ENCODE measurements at regions not wholly inside any gene's neighbourhood (a gene's known extent, or its start where the extent isn't known, plus 50 kb on each side); places are given as distances from the start of the nearest gene placed in this dataset.
"Not testable (repeated sequence)": the region's sequence is repeated elsewhere in the genome, so short reads cannot be mapped to it uniquely, and the experiment has no call there.

DNA sequence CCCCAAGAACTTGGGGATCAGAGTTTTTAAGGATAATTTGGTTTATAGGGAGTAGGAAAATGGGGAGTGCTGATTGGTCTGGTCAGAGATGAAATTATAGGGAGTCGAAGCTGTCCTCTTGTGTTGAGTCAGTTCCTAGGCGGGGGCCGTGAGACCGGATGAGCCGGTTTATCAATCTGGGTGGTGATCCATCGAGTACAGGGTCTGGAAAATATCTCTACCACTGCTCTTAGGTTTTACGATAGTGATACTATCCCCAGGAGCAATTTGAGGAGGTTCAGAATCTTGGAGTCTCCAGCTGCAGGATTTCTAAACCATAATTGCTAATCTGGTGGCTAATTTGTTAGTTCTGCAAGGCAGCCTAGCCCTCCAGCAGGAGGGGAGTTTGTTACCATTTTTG is 403.4 kb downstream of the CDH11 start:
- DNase-seq = no peak

DNA sequence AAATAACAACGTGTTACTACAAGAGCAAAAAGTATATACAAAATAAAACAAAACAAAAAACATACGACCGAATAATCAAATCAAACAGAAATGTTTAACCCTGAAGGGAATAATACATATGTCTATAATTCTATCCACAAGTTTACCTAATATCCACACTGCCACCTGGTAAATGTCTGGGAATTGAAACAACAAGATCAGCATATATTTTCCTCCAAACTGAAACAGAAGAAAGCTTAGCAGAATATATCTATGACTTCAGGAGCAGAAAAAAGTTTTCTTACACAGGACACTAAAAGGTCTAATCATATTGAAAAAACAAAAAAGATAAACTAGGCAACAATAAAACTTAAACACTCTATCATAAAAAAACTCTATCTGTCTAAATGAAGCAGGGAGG is 404.0 kb downstream of the CDH11 start:
- DNase-seq = no peak

DNA sequence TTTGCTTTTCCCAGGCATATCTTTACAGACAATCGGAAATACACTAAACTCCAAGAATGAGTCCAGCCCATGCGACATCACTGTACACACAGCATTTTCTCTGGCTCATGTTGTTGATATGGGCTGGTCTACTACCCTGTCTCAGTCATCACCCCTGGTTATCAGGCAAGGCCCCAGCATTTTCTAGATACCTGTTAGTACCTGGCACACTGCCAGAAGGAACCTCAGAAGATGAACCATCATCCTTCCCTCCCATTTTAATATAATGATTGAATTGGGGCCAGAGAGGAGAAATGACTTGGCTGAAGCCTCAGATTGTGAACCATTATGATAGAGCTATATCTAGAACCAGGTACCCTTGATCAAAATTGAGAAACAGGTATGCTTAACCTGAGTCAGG is 406.2 kb downstream of the CDH11 start:
- no peak for DNase-seq

DNA sequence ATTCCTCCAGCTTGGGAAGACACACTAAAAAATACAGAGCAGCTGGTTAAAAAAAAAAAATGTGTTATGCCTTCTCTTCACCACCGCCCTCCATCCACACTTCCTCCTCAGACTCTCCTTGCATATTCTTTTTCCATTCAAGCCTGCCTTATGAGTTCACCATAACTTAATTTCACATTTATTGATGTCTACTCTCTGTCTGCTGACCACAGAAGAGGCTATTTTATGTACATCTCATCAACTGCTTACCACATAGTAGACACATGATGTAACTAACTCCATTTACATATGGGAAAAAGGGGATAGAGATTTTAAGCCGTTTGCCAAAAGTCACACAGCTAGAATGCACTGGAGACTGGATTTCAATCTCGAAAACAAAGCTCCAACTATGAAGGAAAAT is 409.8 kb downstream of the CDH11 start:
- DNase-seq = no peak

DNA sequence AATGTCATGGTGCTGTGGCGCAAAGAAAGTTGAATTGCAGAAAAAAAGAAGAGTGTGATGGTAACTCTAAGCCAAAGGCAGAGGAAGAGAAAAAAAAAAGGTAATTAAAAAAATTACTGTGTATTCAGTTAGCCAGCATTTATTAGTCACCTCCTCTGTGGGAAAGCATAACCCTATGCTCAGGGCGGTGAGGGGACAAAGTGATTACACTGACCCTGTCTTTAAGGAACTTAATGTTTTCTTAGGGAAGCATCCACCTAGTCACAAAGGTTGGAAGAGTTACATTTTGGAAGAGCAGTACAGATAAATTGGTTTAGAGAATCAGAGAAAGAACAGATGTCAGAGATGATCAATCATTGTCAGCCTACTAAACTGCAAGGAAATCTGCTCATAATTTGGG is 410.3 kb downstream of the CDH11 start:
- DNase-seq = no peak

DNA sequence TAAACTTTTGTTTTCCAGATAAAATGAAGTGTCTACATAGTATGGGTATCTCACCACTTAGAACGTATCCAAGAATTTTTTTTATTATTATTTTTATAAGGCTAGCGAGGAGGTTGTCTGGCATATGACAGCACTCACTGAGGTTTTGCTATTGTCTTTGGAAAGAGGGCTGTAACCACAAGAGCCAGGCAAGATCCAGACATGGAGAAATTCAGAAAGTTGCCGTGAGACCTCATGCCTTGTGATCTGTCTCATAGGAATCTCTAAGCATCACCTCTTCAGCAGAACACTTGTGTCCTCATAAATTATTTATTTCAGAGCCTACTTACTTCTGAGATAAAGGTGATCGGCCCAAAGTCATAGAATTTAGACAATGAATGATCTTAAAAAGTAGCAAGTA is 410.8 kb downstream of the CDH11 start:
- no peak for DNase-seq

DNA sequence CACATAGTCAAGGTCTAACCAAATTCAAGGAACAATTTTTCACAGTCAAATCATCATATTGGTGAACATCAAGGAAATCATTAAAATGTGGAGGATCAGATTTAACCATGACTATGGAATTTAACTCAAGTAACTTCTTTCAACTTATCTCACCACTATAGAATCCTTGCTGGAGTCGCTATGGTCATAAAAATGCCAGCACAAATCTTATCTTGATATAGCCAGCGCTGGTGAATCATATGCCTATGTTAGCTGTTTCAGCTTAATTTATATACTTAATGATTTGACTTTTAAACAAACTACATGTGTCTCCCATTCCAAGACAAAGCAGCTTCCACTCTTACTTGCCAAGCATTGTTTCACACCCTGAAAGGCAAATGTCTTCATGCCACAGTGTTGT is 416.4 kb downstream of the CDH11 start:
- DNase-seq = no peak

DNA sequence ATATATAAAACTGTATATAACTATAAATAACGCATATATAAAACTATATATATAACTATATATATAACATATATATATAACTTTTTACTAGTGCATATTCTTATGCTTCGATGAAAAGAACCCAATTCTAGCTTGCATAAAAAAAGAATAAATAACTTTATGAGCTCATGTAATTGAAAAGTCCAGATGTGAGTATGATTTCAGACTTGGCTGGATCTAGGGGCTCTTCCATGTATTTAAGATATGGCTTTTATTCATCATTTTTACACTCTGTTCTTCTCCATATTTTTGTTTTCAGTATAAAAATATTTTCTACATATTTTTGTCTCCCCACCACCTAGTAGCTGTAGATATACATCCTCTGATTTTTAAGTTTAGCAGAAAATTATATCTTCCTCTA is 417.5 kb downstream of the CDH11 start:
- DNase-seq = no peak

DNA sequence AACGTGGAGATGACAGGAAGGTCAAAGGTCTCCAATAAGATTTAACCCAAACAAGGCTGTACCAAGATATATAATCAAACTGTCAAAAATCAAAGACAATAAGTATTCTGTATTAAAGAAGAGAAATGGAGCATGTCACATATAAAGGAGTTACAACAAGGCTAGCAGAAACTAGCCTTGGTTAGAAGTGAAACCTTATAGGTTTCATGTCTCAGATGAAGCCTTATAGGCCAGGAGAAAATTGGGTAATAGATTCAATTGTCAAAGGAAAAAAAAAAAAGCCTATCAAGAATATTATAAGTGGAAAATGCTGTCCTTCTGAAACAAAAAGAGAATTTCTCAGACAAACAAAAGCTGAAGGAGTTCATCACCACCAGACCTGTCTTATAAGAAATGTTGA is 419.4 kb downstream of the CDH11 start:
- no peak for DNase-seq

DNA sequence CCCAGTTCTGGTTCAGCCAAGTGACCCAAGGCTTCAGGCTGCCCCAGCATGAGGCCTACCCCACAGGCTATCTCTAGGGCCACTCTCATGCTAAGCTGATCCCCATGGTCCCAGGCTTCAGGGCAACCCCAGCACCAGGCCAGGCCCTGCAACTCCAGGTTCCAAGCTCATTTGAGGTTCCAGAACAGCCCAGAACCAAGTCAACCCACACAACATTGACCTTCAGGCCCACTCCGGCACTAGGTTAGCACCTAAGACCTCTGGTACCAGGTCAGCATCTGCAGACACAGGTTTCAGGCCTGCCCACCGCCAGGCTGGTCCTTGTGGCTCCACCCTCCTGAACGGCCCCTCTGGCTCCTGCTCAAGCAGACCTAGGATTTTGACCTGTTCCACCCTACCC is 421.2 kb downstream of the CDH11 start:
- DNase-seq = no peak

DNA sequence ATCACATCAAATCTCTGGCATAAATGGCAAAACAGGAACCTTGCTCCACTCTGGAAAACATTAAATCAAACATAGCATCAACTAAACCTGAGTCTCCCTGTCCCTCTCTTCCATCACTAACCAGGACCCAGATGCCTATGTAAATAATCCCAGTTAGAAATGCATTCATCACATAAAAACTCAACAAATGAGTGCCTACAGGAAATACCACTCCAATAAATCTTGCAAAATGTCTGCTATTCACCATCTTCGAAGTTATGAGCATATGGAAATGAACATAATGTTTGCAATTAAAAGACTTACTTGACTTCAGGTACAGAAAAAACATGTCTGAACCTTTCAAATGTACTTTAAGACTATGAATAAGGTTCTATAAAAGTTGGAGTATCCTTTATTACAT is 425.0 kb downstream of the CDH11 start:
- no peak for DNase-seq

DNA sequence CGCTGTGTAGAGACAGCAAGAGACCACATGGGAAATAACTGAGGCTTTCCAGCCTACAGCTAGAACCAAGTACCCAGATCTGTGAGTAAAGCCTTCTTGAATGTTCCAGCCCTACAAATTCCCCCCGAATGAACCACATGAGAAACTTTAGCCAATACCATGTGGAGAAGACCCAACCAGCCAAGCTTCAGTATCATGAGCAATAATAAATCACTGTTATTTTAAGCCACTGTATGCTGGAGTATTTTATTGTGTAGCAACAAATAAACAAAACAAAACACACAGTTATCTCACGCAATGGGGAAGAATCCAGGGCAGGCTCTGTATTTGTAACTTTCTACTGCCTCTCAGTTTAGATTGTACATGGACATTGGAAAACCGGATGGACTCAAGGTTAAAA is 426.2 kb downstream of the CDH11 start:
- no peak for DNase-seq

DNA sequence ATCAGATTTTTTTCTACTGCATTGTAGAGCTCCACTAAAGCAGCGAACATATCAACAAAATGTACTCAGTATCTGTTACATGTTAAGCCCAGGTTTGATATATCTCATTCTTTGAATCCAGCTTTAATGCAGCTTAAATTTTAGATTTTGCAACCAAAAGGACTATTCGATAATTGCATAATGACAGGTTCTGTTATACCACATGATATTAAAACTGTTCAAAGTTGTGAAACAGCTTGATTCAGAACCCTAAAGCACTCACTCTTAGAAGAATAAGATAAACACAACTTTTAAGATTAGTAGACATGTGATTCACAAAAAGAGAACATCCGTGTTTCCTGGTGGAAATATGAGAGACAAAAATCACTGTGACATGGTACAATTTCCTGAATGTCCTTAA is 427.9 kb downstream of the CDH11 start:
- DNase-seq = no peak

DNA sequence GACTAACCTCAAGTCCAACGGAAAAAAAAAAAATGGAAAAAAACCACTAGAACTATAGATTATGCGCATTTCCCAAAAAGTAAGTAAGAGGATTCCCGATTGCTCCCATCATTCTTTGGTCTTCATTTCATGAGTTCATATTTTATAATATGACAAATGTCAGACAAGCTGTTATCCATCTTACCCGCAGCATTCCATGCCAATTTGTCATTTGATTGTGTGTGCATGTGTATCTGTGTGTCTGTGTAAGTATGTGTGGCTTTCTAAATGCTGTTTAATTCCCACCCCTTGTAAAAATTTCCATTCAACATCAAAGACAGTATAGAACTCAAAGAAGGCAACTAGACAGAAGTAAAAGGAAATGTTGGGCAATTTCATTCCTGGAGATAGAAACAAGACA is 434.1 kb downstream of the CDH11 start:
- DNase-seq = no peak

DNA sequence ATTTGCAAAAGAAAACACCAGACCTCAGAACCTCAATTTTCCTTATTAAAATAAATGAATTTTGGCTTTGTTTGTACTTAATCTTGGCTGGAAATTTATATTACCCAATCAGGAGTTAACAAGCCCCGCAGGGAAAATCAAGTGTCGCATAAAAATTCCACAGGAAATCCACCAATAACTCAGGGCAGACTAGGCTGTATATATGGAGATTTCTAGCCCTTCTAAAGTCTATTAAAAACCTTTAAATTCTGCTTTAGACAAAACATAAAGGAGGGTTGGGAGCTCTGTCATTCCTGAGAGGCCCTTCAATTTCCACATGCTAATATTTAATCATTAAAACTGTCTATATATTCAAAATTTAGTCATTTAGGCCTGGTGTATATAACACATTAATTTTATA is 434.7 kb downstream of the CDH11 start:
- no peak for DNase-seq

DNA sequence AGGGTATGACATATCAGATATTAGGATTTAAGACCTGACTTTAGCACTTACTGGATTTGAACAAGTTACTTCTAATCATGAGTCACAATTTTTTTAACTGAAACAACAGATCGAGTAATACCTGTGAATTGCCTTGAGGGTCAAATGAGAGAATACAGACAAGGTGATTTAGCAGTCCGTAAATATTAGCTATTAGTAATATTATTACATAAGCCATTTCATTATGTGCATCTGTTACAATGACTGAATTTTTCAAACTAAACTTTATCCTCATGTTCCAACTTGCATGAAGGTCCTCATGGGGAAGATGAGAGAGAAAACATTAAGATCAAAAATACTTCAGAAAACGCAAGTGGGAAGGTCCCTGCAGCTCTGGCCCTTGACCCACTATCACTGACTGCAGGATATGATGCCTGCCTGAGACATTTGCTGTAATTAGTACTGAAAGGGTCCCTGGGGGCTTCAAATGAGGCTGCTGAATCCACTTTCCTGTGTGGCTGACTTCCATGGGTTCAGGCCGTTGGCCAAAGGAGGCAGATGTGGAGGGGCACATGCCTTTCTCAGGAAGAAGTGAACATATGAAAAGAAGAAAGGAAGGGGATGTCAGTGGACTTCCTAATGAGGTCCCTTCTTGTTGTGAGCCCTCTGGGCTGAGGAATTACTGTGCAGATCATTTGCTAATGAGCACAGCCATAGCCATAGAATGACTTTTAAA is 441.7 kb downstream of the CDH11 start:
- DNase-seq = no peak

DNA sequence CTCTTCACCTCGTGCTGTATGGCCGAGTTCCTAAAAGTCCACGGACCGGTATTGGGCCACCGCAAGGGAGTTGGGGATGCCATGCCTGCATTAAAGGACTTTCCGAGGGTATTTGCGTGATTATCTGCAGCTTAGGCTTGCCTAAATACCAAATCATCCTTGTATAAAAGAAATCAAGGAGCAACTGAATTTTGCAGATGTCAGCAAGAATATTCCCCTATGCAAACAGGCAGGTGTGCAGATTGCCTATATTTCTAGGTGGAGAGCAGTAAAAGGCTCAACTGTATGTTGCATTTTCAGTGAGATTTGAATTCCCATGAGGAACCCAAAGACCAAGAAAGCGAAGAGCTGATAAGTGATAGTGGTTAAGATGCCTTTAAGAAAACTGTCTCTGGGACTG is 452.3 kb downstream of the CDH11 start:
- no peak for DNase-seq

DNA sequence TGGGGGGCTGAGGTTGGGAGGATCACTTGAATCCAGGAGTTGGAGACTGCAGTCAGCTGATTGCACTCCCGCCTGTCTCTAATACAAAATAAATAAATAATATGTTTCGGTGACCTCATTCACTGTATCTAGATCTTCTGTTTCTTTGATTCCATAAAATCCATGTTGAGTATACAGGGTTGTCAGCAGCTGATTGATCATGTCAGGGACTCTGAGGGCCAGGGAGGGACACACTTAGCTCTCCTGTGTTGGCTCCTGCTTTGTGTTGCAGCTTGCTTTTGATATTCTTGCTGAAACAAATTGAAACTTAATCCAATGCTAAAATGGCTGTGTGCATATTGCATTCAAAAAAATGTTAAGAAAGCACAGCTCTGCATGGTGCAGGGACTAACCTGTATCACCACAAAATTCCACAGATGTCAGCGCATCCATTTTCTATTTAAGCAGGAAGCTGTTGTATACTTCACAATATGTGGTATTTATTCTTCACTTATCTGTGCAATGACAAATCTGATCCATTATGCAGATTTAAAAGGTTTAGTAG is 454.5 kb downstream of the CDH11 start:
- DNase-seq = no peak

DNA sequence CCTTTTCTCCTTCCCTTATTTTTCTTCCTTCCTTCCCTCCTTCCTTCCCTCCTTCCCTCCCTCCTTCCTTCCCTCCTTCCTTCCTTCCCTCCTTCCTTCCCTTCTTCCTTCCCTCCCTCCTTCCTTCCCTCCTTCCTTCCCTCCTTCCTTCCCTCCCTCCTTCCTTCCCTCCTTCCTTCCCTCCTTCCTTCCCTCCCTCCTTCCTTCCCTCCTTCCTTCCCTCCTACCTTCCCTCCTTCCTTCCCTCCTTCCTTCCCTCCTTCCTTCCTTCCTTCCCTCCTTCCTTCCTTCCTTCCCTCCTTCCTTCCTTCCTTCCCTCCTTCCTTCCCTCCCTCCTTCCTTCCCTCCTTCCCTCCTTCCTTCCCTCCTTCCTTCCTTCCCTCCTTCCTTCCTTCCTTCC is 459.6 kb downstream of the CDH11 start:
- not testable (repeated sequence) for DNase-seq

DNA sequence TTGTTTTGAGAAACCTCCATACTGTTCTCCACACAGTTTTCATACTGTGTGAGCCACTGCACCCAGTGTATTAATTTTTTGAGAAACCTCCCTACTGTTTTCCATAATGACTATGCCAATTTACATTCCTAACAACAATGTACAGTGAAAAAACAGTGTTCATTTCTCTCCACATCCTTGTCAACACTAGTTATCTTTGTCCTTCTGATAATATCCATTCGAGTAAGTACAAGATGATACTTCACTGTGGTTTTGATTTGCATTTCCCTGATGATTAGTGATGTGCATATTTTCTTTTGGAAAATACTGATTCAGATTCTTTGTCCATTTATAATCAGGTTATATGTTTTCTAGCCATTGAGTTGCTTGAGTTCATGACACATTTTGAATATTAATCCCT is 462.0 kb downstream of the CDH11 start:
- DNase-seq = no peak

DNA sequence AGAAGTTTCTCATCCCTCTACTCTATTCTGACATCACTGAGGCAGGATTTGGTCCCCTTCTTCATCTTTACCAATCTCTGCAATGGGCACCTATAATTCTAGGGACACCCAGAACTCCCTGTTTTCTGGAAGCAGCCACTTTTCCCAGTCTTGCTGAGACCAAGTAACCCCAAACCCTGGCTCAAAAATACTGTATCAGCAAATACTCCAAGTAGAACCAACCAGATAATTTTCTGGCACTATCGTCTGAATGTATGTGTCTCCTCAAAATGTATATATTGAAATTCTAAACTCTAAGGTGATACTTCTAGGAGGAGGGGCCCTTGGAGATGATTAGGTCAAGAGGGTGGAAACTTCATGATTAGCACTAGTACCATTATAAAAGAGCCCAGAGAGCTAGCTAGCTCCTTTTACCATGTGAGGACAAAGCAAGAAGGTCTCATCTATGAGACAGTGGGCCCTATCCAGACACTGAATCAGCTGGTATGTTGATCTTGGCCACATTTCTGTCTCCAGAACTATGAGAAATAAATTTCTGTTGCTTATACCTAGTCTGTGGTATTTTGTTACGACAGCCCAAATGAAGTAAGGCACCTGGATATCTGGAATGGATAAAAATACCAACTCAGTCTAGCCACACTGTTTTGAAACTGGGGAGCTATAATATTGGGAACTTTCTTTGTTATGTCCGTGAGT is 464.4 kb downstream of the CDH11 start:
- DNase-seq = no peak

DNA sequence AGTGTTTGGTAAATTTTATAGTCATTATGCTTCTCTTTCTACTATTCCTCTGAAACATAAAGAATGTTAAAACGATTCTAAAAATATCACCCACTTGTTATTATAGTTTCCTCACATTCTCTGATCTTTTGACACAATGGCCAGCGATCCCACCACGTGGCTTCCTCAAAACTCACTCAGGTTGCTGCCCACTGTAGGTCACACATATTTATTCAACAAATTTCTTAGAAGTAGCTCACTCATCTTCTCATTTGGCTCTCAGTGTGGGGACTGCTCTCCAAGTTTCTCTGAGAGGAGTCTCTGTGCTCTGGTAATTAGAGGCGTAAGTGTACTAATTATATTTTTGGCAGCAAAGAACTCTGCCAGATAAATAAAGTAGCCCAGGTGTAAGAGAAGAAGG is 465.4 kb downstream of the CDH11 start:
- DNase-seq = no peak

DNA sequence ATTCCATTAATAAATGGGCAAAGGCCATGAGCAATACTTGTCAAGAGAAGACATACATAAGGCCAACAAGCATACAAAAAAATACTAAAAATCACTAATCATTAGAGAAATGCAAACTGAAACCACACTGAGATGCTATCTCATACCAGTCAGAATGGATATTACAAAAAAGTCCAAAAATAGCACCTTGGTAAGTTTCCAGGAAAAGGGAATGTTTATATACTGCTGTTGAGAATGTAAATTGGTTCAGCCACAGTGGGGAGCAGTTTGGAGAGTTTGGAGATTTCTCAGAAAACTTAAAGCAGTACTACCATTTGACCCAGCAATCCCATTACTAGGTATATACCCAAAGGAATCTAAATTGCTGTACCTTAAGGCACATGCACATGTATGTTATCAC is 467.7 kb downstream of the CDH11 start:
- DNase-seq = no peak

DNA sequence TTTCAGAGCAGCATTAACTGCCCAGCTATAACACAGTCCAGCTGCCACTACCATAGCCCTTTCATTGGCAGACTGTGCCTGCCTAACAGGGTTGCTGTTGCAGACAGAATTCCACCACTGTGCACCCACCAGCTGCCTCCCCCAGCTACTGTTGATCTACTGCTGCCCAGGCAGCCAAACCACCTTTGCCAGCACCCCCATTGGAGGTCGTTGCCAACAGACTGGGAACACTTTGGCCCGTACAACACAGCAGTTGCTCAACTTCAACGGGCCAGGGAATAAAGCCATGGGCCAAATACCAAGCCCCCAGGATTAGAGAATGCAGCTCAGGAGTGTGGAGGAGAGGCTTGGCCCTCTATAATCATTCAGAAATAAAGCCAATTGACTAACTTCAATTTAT is 473.6 kb downstream of the CDH11 start:
- DNase-seq = no peak

DNA sequence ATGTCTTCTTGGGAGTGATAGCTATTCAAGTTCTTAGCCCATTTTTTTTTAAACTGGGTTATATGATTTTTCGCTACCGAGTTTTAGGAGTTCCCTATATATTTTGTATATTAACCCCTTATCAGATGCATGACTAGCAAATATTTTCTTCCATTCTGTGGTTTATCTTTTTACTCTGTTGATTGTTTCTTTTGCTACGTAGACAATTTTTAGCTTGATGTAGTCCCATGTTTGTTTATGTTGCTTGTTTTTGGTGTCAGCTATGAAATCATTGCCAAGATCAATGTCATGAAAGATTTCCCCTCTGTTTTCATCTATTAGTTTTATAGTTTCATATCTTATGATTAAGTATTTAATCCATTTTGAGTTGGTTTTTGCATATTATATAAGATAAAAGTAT is 480.5 kb downstream of the CDH11 start:
- no peak for DNase-seq

All from NCI-H510A treated with DMSO at 0.1 percent for 48 hours (cell line).